HepG2 (cell line): ENCODE measurements at regions not wholly inside any gene's neighbourhood (a gene's known extent, or its start where the extent isn't known, plus 50 kb on each side); places are given as distances from the start of the nearest gene placed in this dataset.

Experiments used
- ARHGAP35 ChIP-seq: sonication (generic); formaldehyde crosslinking; IDR thresholded peaks from 2 replicates; pipeline ENCODE4 v1.9.0; 2022; ENCODE audit warnings: mild to moderate bottlenecking, inconsistent platforms, moderate library complexity, missing genetic modification reagents, borderline replicate concordance
- CBX5 ChIP-seq: sonication (generic); formaldehyde crosslinking; IDR thresholded peaks from 2 replicates; pipeline ENCODE4 v1.4.0; 2020; ENCODE audit warnings: missing genetic modification reagents, borderline replicate concordance
- EP300 ChIP-seq, 3 experiments: sonication (generic) in 1 of 3; formaldehyde crosslinking in 1 of 3; IDR thresholded peaks; 2 replicates each; pipeline versions ENCODE4 v1.5.1 to v1.6.1; 2011 to 2020; ENCODE audit warnings: low read depth in 2 of 3, low read length in 2 of 3, borderline replicate concordance in 1 of 3, improper control_type of control experiment in 1 of 3, mild to moderate bottlenecking in 1 of 3, missing genetic modification reagents in 1 of 3, moderate library complexity in 1 of 3
- FOSL1 ChIP-seq: sonication (generic); formaldehyde crosslinking; IDR thresholded peaks from 2 replicates; pipeline ENCODE4 v1.9.0; 2021; ENCODE audit warnings: missing genetic modification reagents, borderline replicate concordance
- FOXA3 ChIP-seq: IDR thresholded peaks from 2 replicates; pipeline ENCODE4 v1.6.1; 2016; ENCODE audit warnings: missing genetic modification reagents, missing compliant biosample characterization
- JUNB ChIP-seq: sonication (generic); formaldehyde crosslinking; IDR thresholded peaks from 2 replicates; pipeline ENCODE4 v1.8.0; 2022; ENCODE audit warnings: missing genetic modification reagents, mild to moderate bottlenecking, borderline replicate concordance
- PRDM4 ChIP-seq: sonication (generic); formaldehyde crosslinking; IDR thresholded peaks from 2 replicates; pipeline ENCODE4 v1.9.0; 2021; ENCODE audit warnings: missing genetic modification reagents, borderline replicate concordance
- PTBP1 ChIP-seq: fragments of 200-400 bp; formaldehyde crosslinking; IDR thresholded peaks from 2 replicates; pipeline ENCODE4 v1.6.1; 2018; ENCODE audit warnings: low read length, low read depth; ENCODE audit not compliant: poor library complexity, severe bottlenecking
- RNF2 ChIP-seq: fragments of 450-650 bp; conservative IDR thresholded peaks from 2 replicates; pipeline ENCODE4 v1.6.1; 2016; ENCODE audit warnings: low read depth
- SOX5 ChIP-seq: IDR thresholded peaks from 2 replicates; pipeline ENCODE4 v1.6.1; 2016; ENCODE audit warnings: borderline replicate concordance
- YEATS4 ChIP-seq: sonication (generic); formaldehyde crosslinking; IDR thresholded peaks from 2 replicates; pipeline ENCODE4 v1.4.0; 2020; ENCODE audit warnings: missing genetic modification reagents, borderline replicate concordance
- ZBTB4 ChIP-seq: sonication (generic); formaldehyde crosslinking; IDR thresholded peaks from 2 replicates; pipeline ENCODE4 v1.4.0; 2020; ENCODE audit warnings: missing genetic modification reagents, mild to moderate bottlenecking, borderline replicate concordance
- ZNF274 ChIP-seq: sonication (generic); formaldehyde crosslinking; IDR thresholded peaks from 2 replicates; pipeline ENCODE4 v1.5.1; 2020; ENCODE audit warnings: mild to moderate bottlenecking, missing genetic modification reagents
- ZNF816 ChIP-seq: sonication (generic); formaldehyde crosslinking; IDR thresholded peaks from 2 replicates; pipeline ENCODE4 v1.8.0; 2022; ENCODE audit warnings: missing genetic modification reagents, mild to moderate bottlenecking, borderline replicate concordance
- TF ChIP-seq, protein P1 (sequence below): sonication (generic); formaldehyde crosslinking; IDR thresholded peaks from 2 replicates; pipeline ENCODE4 v1.9.0; 2022; ENCODE audit warnings: low read depth, missing genetic modification reagents
- TF ChIP-seq, protein P2 (sequence below): sonication (generic); formaldehyde crosslinking; IDR thresholded peaks from 2 replicates; pipeline ENCODE4 v1.5.0; 2020; ENCODE audit warnings: mild to moderate bottlenecking, missing genetic modification reagents
- TF ChIP-seq, protein P3 (sequence below): sonication (generic); formaldehyde crosslinking; IDR thresholded peaks from 2 replicates; pipeline ENCODE4 v1.4.0; 2020; ENCODE audit warnings: missing genetic modification reagents; ENCODE audit errors: not compliant biosample characterization

DNA sequence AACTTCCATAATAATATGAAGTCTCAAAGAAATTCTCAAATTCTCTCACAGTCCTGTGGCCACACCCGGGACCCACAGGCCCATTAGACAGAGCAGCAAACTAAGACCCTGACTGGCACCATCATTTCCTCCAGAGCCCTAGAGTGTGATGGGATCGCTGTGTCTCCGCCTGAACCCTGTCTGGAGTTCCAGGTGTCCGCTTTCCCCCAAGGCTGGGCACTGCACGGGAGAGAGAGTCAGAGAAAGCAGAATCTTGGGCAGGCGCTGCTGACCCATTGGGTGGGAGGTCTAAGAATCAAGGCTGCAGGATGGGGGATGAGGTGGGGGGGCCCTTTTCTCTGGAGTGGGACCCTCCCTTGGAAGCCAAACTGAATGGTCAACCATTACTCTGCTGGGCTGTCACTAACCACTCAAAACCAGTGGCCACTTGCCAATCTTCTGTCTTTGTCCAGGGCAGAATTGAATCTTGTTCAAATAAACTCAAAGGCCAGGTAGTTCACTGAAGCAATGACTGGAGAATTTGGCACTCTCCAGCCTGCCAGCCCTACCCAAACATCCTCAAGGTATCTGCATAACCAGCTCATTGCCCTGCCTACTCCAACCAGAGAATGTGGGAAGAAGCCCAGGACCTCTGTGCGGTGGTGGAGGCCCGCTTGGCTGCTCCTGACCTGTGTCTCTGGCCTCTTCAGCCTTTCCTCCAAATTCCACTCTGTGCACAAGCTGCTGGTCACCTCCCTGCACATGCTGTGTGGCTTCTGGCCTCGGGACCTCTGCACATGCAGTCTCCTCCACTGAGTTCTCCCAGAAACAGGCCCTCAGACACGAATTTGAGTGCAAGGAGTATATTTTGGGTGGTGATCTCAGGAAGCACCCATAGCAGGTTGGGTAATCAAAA is 141.1 kb downstream of the CEBPB start (continued):
- no peak for TF ChIP-seq PTBP1
- no peak for TF ChIP-seq JUNB (CRISPR knock-in tag)
- no peak for TF ChIP-seq ZBTB4 (CRISPR knock-in tag)
- TF ChIP-seq, protein P1, sequence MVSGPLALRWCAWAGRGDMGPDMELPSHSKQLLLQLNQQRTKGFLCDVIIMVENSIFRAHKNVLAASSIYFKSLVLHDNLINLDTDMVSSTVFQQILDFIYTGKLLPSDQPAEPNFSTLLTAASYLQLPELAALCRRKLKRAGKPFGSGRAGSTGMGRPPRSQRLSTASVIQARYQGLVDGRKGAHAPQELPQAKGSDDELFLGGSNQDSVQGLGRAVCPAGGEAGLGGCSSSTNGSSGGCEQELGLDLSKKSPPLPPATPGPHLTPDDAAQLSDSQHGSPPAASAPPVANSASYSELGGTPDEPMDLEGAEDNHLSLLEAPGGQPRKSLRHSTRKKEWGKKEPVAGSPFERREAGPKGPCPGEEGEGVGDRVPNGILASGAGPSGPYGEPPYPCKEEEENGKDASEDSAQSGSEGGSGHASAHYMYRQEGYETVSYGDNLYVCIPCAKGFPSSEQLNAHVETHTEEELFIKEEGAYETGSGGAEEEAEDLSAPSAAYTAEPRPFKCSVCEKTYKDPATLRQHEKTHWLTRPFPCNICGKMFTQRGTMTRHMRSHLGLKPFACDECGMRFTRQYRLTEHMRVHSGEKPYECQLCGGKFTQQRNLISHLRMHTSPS = no peak
- no peak for TF ChIP-seq ZNF816
- TF ChIP-seq ARHGAP35 = no peak
- no peak for TF ChIP-seq RNF2
- no peak for TF ChIP-seq YEATS4 (CRISPR knock-in tag)
- TF ChIP-seq FOXA3 (CRISPR knock-in tag) = peak; percentile 28; the same call in 1 of the 2 replicates
- TF ChIP-seq, protein P2, sequence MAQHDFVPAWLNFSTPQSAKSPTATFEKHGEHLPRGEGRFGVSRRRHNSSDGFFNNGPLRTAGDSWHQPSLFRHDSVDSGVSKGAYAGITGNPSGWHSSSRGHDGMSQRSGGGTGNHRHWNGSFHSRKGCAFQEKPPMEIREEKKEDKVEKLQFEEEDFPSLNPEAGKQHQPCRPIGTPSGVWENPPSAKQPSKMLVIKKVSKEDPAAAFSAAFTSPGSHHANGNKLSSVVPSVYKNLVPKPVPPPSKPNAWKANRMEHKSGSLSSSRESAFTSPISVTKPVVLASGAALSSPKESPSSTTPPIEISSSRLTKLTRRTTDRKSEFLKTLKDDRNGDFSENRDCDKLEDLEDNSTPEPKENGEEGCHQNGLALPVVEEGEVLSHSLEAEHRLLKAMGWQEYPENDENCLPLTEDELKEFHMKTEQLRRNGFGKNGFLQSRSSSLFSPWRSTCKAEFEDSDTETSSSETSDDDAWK (CRISPR knock-in tag) = no peak
- 0 out of 2 replicates have a peak, but pooled peaks have one; percentile 9 for TF ChIP-seq ZNF274 (CRISPR knock-in tag)
- no peak for TF ChIP-seq PRDM4 (CRISPR knock-in tag)
- no peak for TF ChIP-seq FOSL1 (CRISPR knock-in tag)
- peak; percentile 34; the same call in 1 of the 2 replicates for TF ChIP-seq SOX5 (CRISPR knock-in tag)
- TF ChIP-seq, protein P3, sequence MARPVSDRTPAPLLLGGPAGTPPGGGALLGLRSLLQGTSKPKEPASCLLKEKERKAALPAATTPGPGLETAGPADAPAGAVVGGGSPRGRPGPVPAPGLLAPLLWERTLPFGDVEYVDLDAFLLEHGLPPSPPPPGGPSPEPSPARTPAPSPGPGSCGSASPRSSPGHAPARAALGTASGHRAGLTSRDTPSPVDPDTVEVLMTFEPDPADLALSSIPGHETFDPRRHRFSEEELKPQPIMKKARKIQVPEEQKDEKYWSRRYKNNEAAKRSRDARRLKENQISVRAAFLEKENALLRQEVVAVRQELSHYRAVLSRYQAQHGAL (CRISPR knock-in tag) = no peak
- TF ChIP-seq EP300 (IDR thresholded peaks at IDR 0.05; ENCODE audit: low read depth in 2 of 2, low read length in 2 of 2) = 0 out of 4 replicates have a peak, but pooled peaks of 1 of the 2 experiments have one; percentile 29
- no peak for TF ChIP-seq EP300 (CRISPR knock-in tag; IDR thresholded peaks at IDR 0.05; ENCODE audit: borderline replicate concordance)
- no peak for TF ChIP-seq CBX5 (CRISPR knock-in tag)
